ENCODE measurements at regions not wholly inside any gene's neighbourhood (a gene's known extent, or its start where the extent isn't known, plus 50 kb on each side); places are given as distances from the start of the nearest gene placed in this dataset.

- Histone ChIP-seq H3K4me3 (no peak overlapping the region), H3K27ac (no peak overlapping the region)
- no peak for TF ChIP-seq CTCF (IDR thresholded peaks at IDR 0.05)
- DNase-seq (ENCODE audit: low spot score): no peak
Observed at GRCh38 chr11:33525789-33526188, 174.8 kb downstream of the C11orf91 start.

GRCh38 chr11:33521384-33521783, 179.2 kb downstream of the C11orf91 start:
- no peak overlapping the region for H3K27ac ChIP-seq
- H3K4me3 ChIP-seq: no peak overlapping the region
- DNase-seq (ENCODE audit: low spot score): no peak
- no peak for TF ChIP-seq CTCF (IDR thresholded peaks at IDR 0.05)

- Histone ChIP-seq H3K4me3 (no peak overlapping the region), H3K27ac (no peak overlapping the region)
- no peak for TF ChIP-seq CTCF (IDR thresholded peaks at IDR 0.05)
- DNase-seq (ENCODE audit: low spot score): no peak
Observed at GRCh38 chr11:33520112-33520511, 180.5 kb downstream of the C11orf91 start.

- no peak overlapping the region for H3K27ac ChIP-seq
- no peak overlapping the region for H3K4me3 ChIP-seq
- DNase-seq (ENCODE audit: low spot score): no peak
- TF ChIP-seq CTCF (IDR thresholded peaks at IDR 0.05): no peak
Observed at GRCh38 chr11:33515347-33515746, 185.3 kb downstream of the C11orf91 start.

- no peak overlapping the region for H3K4me3 ChIP-seq
- no peak for TF ChIP-seq CTCF (IDR thresholded peaks at IDR 0.05)
- DNase-seq (ENCODE audit: low spot score): no peak
- H3K27ac ChIP-seq: no peak overlapping the region
Observed at GRCh38 chr11:33514079-33514925, 186.3 kb downstream of the C11orf91 start.

- no peak for TF ChIP-seq CTCF (IDR thresholded peaks at IDR 0.05)
- DNase-seq (ENCODE audit: low spot score): no peak
- H3K27ac ChIP-seq: no peak overlapping the region
- H3K4me3 ChIP-seq: no peak overlapping the region
Observed at GRCh38 chr11:33509632-33510031, 191.0 kb downstream of the C11orf91 start.

- Histone ChIP-seq H3K27ac (no peak overlapping the region), H3K4me3 (no peak overlapping the region)
- no peak for TF ChIP-seq CTCF (IDR thresholded peaks at IDR 0.05)
- no peak for DNase-seq (ENCODE audit: low spot score)
Observed at GRCh38 chr11:33507967-33508366, 192.7 kb downstream of the C11orf91 start.

Data from coronary artery (tissue), 2 donors.